ENCODE measurements at regions not wholly inside any gene's neighbourhood (a gene's known extent, or its start where the extent isn't known, plus 50 kb on each side); places are given as distances from the start of the nearest gene placed in this dataset.
"Not testable (repeated sequence)": the region's sequence is repeated elsewhere in the genome, so short reads cannot be mapped to it uniquely, and the experiment has no call there.

DNA sequence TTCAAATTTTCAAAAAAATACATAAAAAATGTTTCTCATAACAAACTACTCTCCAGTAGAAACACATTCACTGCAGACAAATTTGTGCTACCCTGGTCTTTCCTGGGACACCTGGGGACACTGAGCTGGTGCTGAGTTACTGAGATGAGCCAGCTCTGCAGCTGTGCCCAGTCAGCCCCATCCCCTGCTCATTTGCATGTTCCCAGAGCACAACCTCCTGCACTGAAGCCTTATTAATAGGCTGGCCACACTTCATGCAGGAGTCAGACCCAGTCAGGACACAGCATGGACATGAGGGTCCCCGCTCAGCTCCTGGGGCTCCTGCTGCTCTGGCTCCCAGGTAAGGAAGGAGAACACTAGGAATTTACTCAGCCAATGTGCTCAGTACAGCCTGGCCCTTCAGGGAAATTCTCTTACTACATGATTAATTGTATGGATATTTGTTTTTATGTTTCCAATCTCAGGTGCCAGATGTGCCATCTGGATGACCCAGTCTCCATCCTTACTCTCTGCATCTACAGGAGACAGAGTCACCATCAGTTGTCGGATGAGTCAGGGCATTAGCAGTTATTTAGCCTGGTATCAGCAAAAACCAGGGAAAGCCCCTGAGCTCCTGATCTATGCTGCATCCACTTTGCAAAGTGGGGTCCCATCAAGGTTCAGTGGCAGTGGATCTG is 1529.3 kb downstream of the RPIA start:
- DNase-seq (ENCODE audit: low read depth, low spot score): not testable (repeated sequence)

DNA sequence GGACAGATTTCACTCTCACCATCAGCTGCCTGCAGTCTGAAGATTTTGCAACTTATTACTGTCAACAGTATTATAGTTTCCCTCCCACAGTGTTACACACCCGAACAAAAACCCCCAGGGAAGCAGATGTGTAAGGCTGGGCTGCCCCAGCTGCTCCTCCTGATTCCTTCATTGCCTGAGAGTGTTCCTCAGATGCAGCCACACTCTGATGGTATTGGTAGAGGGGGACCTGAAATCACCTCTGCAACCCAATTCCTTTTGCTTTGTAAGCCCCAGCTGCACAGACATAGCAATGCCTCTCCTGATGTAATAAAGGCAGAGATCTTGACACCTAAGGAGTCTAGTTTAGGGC is 1529.8 kb downstream of the RPIA start:
- DNase-seq (ENCODE audit: low read depth, low spot score): no peak

DNA sequence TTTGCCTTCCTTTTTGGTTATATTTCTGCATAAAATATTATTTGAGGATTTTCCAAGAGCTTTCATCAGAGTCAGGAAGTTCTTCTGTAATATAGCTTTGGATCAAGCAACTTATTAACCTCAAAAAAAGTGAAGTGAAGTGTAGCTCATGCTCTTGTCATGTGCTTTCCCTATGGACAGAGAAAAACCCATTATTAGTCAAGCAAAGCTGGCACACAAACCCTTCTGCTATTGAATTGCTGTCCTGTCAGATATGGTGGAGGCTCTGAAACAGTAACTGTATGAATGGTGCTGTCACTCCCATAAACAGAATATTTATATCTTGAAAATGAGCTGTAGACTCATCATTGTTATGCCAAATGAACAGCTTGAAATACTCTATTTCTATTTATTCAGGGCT is 1533.3 kb downstream of the RPIA start:
- DNase-seq (ENCODE audit: low read depth, low spot score): not testable (repeated sequence)

DNA sequence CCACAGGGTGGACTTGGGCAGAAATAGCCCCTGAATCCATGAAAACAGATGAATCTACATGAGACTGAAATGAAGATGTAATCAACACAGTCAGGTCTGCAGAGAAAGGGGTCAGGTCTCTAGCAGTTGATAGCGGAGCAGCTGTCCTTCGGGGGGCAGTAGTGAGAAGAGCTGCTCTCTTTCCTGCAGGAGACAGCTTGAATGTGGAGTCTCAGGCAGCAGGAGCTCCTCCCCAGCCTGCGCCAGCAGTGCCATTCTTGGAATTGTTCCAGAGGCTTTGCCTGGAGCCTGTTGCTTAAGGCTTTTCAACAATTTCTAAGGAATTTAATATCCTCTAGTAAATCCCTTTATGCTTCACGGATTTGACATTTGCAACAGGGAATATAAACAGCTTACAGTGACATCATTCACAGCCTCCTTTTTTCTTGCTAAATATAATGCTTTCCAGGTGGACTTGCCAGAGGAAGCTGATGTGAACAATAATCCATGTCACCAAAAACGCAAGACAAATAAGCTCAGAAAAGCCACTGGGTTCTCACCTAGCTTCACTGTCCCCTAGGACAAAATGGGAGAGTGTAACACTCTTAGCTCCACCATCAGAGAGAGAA is 1535.1 kb downstream of the RPIA start:
- DNase-seq (ENCODE audit: low read depth, low spot score): peak; percentile 24

DNA sequence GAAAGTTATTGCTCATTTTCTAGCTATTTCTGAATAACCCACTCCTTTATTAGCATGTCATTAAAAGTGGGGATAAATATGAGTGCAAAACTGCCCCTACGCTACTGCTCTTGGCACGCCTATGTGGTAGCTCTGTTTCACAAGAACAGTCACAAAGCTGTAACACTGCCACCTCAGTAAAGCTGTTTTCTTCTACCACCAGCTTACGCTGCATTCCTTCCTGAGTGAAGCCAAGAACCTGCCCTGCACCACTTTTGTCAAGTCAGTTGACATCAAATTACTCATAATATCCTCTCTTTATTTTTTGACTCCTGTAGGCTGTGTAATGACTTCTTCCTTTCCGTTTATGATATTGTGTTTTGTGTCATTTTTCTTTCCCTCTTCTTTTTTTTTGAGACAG is 1539.7 kb downstream of the RPIA start:
- not testable (repeated sequence) for DNase-seq (ENCODE audit: low read depth, low spot score)

DNA sequence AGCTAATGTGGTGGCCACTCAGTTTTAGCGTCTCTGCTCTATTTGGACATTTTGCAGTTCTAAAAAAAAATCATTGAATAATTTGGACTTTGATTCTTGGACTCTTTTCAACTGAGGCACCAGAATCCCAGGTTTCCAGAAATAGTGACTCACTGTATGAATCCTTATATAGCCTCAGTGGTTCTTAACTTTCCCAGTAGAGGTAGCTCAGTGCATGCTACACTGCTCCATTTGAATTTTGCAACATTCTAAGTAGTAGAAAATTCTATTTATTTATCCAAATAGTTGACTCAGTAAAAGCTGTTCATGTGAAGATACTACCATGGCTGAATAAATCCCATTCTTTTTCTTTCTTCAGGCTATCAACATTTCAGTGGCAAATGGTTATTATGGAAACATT is 1544.0 kb downstream of the RPIA start:
- DNase-seq (ENCODE audit: low read depth, low spot score): not testable (repeated sequence)

DNA sequence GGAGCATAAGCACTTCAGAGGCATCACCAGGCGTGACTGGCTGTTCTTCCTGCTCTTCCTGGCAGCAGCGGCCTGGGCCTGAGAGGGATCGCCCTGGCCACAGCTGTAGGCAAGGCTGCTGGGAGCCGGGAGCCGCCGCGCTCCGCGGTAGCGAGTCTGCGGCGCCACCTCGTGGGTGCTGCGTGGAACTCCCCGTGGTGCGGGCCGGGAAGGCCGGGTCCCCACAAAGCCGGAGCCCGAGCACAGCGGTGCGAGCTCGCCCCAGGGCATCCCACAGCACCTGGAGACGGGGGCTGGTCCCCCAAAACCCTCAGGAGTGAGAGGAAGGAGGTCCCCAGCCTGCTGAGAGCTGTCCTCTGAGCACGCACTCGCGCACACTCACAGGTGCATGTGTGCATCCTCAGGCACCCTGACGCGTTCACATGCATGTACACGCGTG is 1546.5 kb downstream of the RPIA start:
- DNase-seq (ENCODE audit: low read depth, low spot score): peak; percentile 75

DNA sequence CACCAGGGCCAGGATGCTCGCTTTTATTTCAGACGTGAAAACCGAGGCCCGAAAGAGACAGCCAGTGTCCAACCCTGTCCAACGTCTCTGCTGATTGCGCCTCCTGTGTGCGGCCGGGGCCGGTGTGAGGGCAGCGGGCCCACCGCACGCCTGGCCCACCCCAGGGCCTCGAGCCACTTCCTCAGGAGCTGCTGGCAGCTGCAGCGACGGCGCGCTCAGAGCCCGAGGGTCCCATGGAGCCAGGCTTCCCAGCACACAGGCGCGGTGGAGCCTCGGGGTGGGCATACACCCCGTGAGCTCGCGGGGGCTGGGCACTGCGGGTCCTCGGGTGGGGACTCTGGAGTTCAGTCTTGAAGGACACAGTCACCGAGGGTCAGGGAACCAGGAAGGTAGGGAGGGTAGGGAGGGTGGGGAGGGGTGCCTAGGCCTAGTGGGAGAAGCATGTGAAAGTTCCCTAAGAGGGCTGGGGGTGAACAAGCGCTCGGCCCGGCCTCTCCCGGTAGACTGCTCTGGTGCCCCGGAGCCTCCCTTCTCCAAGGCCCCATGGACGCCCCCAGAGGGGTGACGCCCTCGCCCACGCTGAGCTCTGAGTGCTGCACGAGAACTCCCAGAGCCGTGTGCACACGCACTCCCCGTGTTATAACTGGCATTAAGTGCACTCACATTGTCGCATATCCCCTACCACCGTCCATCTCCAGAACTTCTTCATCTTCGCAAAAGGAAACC is 1547.2 kb downstream of the RPIA start:
- DNase-seq (ENCODE audit: low read depth, low spot score): not testable (repeated sequence)

DNA sequence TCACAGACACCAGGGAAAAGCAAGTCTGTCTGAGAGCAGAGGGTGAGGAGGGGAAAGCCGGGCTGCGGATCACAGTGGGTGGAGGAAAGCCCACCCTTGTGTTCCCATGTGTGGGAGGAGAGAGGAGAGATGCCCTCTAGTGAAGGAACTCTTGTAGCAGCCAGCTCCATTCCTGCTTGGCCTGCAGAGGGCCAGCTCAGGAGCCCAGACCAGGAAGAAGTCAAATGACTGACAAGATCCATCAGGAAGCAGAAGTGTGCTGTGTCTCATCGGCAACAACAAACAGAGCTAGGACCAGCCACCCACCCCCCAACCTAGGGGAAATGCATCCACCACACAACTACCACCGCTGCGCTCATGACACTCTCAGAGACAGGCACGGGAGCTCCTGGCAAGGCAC is 1548.3 kb downstream of the RPIA start:
- peak; percentile 21 for DNase-seq (ENCODE audit: low read depth, low spot score)

DNA sequence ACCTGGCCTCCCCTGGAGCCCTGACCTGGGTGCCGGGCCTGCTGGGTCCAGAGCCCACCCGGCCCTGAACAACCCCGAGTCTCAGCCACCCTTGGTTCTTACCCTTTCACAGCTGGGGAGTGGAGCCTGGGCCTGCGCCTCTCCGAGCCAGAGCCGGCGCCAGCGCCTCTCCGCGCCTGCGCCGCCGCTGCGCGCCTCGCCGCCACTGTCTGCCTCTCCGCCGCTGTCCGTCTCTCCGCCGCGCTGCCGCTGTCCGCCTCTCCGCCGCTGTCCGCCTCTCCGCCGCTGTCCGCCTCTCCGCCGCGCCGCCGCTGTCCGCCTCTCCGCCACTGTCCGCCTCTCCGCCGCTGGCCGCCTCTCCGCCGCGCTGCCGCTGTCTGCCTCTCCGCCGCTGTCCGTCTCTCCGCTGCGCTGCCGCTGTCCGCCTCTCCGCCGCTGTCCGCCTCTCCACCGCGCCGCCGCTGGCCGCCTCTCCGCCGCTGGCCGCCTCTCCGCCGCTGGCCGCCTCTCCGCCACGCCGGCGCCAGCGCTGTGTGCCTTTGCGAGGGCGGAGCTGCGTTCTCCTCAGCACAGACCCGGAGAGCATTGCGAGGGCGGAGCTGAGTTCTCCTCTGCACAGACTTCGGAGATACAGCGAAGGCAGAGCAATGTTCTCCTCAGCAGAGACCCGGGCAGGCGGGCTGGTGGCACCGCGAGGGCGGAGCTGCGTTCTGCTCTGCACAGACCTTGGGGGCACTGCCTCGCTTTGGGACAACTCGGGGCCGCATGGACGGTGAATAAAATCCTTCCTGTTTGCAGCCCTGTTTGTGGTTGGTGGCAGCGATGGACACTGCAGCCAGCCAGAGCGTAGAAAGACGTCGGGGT is 1553.7 kb downstream of the RPIA start:
- DNase-seq (ENCODE audit: low read depth, low spot score): peak; percentile 71

DNA sequence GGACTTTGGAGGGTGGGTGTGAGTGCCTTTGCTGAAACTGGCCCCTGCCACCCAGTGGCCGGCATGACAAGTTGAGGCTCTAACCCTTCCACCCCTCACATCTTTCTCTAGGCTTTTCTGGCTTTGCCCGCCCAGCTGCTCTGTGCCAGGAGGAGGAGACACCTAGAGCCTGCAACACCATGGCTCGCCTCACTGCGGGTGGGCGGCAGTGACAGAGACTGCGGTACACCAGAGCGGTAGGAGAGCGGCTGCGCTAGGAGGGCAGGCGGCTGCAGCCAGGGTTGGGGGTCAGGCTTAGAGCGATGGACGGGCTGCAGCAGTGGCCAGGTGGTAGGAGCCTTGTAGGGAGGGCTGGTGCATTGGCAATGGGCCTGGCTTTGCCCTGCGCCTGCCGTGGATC is 1556.9 kb downstream of the RPIA start:
- DNase-seq (ENCODE audit: low read depth, low spot score): not testable (repeated sequence)

DNA sequence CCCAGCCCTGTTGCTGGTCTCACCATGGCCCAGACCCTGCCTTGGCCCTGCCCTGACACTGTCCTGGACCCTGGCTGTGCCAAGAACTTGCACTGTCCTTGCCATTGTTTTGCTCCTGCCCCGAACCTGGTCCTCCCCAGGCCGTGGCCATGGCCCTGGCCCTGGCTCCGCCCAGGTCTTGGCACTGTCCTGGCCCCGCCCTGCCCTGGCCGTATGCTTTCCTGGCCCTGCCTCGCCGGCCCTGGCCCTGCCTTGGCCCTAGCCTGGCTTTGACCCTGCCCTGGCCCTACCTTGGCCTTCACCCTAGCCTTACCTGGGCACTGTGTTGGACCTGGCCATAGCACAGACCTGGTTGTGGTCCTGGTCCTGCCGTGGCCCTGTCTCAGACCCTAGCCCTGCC is 1558.9 kb downstream of the RPIA start:
- DNase-seq (ENCODE audit: low read depth, low spot score): not testable (repeated sequence)

DNA sequence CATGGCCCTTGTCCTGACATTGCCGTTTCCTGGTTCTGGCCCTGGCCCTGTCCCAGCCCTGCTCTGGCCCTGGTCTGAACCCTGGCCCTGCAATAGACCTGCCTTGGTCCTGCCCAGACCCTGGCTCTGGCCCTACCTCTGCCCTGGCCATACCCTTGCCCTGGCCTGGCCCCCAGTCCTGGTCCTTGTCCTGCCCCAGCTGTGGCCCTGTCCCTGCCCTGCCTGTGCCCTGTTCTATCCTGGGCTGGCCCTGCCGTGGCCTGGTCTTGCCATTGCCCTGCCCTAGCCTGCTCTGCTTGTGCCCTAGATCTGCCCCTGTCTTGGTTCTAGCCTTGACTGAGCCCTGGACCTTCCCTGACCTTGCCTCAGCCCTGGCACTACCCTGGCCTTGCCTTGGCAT is 1560.1 kb downstream of the RPIA start:
- not testable (repeated sequence) for DNase-seq (ENCODE audit: low read depth, low spot score)

DNA sequence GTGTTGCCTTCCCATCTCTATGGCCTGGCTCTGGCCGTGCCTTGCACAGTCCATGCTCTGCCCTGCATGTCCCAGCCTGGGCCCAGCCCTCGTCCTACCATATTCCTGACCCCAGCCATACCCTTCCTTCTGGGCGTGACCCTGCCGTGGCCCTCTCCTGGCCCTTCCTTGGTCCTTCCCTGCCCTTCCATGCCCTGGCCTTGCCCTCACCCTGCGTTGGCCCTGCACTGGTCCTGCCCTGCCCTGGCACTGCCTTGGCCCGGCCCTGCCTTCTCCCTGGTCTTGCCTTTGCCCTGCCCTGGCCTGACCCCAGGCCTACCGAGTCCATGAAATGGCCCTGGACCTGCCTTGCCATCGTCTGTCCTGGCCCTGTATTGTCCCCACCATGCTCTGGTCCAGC is 1561.8 kb downstream of the RPIA start:
- DNase-seq (ENCODE audit: low read depth, low spot score): not testable (repeated sequence)

DNA sequence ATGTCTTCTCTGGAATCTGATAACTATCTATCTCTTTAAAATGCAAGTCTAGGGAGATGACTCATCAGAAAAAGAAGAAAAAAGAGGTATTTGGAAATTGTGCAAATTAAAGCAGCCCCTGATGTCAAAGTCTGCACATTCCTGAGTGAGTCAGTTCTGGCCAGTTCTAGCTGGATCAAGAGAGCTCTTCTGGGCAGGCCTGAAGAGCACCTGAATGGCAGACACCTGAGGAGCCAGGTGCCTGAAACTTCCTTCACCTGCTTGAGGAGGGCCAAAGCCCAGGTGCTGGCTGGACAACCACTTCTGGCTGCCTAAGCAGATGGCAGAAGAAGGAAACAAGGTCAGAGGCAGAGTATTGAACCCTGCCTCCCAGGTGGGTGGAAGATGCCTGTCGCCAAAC is 1575.4 kb downstream of the RPIA start:
- DNase-seq (ENCODE audit: low read depth, low spot score): not testable (repeated sequence)

DNA sequence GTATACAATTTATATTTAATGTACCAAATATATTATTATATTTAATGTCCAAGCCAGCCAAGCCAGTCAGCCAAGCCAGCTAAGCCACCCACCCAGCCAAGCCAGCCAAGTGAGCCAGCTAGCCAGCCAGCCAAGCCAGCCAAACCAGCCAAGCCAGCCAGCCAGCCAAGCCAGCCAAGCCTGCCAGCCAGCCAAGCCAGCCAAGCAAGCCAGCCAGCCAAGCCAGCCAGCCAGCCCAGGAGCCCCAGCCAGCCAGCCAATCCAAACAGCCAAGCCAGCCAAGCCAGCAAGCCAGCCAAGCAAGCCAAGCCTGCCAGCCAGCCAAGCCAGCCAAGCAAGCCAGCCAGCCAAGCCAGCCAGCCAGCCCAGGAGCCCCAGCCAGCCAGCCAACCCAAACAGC is 1596.3 kb downstream of the RPIA start:
- not testable (repeated sequence) for DNase-seq (ENCODE audit: low read depth, low spot score)

DNA sequence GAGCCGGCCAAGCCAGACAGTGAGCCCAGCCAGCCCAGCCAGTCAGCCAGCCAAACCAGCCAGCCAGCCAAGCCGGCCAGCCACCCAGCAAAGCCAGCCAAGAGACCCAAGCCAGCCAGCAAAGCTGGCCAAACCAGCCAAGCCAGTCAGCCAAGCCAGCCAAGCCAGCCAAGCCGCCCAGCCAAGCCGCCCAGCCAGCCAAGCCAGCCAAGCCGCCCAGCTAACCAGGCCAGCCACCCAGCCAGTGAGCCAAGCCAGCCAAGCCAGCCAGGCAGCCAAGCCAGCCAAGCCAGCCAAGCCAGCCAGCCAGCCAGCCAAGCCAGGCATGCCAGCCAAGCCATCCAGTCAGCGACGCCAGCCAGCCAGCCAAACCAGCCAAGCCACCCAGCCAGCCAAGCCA is 1596.9 kb downstream of the RPIA start:
- not testable (repeated sequence) for DNase-seq (ENCODE audit: low read depth, low spot score)

DNA sequence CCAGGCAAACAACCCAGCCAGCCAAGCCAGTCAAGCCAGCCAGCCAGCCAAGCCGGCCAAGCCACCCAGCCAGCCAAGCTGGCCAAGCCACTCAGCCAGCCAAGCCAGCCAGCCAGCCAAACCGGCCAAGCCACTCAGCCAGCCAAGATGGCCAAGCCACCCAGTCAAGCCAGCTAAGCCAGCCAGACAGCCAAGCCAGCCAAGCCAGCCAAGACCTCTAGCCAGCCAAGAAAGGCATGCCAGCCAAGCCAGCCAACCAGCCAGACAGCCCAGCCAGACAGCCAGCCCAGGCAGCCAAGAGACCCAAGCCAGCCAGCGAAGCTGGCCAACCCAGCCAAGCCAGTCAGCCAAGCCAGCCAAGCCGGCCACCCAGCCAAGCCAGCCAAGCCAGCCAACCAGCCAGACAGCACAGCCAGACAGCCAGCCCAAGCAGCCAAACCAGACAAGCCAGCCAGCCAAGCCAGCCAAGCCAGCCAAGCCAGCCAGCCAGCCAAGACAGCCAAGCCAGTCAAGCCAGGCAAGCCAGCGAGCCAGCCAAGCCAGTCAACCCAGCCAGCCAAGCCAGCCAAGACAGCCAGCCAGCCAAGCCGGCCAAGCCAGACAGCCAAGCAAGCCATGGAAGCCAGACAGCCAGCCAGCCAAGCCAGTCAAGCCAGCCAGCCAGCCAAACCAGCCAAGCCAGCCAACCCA is 1598.0 kb downstream of the RPIA start:
- not testable (repeated sequence) for DNase-seq (ENCODE audit: low read depth, low spot score)

DNA sequence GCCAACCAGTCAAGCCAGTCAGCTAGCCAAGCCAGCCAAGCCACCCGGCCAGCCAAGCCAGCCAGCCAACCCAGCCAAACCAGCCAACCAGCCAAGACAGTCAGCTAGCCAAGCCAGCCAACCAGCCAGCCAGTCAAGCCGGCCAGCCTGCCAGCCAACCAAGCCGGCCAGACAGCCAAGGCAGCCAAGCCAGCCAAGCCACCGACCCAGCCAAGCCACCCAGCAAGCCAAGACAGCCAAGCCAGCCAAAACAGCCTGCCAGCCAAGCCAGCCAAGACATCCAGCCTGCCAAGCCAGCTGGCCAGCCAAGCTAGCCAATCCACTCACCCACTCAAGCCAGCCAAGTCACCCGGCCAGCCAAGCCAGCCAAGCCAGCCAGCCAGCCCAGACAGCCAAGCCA is 1599.2 kb downstream of the RPIA start:
- DNase-seq (ENCODE audit: low read depth, low spot score): not testable (repeated sequence)

DNA sequence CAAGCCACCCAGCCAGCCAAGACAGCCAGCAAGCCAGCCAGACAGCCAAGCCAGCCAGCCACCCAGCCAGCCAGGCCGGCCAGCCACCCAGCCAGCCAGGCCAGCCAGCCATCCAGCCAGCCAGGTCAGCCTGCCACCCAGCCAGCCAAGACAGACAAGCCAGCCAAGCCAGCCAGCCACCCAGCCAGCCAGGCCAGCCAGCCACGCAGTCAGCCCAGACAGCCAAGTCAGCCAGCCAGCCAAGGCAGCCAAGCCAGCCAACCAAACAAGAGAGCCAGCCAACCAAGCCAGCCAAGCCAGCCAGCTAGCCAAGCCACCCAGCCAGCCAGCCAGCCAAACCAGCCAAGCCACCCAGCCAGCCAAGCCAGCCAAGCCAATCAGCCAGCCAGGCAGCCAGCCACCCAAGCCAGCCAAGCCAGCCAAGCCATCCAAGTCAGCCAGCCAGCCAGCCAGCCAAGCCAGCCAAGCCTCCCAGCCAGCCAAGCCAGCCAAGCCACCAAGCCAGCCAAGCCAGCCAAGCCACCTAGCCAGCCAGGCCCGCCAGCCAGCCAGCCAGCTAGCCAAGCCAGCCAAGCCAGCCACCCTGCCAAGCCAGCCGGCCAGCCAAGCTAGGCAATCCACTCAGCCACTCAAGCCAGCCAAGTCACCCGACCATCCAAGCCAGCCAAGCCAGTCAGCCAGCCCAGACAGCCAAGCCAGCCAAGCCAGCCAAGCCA is 1599.9 kb downstream of the RPIA start:
- DNase-seq (ENCODE audit: low read depth, low spot score): not testable (repeated sequence)

DNA sequence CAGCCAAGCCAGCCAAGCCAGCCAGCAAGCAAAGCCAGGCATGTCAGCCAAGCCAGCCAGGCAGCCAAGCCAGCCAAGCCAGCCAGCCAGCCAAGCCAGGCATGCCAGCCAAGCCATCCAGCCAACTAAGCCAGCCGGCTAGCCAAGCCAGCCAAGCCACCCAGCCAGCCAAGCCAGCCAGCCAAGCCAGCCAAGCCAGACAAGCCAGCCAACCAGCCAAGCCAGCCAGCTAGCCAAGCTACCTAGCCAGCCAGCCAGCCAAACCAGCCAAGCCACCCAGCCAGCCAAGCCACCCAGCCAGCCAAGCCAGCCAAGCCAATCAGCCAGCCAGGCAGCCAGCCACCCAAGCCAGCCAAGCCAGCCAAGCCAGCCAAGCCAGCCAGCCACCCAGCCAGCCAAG is 1600.5 kb downstream of the RPIA start:
- DNase-seq (ENCODE audit: low read depth, low spot score): not testable (repeated sequence)
